Hippocampal formation (tissue), 2 donors: ENCODE measurements at regions not wholly inside any gene's neighbourhood (a gene's known extent, or its start where the extent isn't known, plus 50 kb on each side); places are given as distances from the start of the nearest gene placed in this dataset.
"Not testable (repeated sequence)": the region's sequence is repeated elsewhere in the genome, so short reads cannot be mapped to it uniquely, and the experiment has no call there.

Source experiments
- DNase-seq, 2 donors: peaks; one replicate each; lab custom pipeline; 2025; lab: John Stamatoyannopoulos, UW

- no peak for DNase-seq
Measured at GRCh38 chr4:34845926-34846325, 1398.4 kb downstream of the ARAP2 start.

DNA sequence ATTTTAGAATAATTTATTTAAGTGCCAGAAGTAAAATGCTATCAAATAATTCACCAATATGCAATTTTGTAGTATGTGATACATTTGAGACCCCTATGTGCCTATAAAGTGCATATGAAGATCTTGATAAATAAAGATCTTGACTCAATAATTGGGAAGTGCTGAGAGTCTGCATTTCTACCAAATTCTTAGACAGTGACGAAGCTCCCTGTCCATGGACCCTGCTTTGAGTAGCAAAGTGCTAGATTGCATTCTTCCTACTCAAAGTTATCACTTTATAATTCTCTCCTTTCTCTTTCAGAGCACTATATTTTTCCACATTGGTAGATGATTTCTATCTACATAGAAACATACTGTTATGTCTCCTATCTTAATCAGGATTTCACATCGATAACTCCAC, 1393.9 kb downstream of the ARAP2 start:
- no peak for DNase-seq

- DNase-seq = no peak
Measured at GRCh38 chr4:34850968-34851367, 1393.3 kb downstream of the ARAP2 start.

GRCh38 chr4:34851411-34851810, 1392.9 kb downstream of the ARAP2 start:
- no peak for DNase-seq

GRCh38 chr4:34854451-34854850, 1389.9 kb downstream of the ARAP2 start:
- no peak for DNase-seq

- DNase-seq = no peak
Measured at GRCh38 chr4:34861666-34862065, 1382.6 kb downstream of the ARAP2 start.

GRCh38 chr4:34878961-34879360, 1365.4 kb downstream of the ARAP2 start:
- no peak for DNase-seq

DNA sequence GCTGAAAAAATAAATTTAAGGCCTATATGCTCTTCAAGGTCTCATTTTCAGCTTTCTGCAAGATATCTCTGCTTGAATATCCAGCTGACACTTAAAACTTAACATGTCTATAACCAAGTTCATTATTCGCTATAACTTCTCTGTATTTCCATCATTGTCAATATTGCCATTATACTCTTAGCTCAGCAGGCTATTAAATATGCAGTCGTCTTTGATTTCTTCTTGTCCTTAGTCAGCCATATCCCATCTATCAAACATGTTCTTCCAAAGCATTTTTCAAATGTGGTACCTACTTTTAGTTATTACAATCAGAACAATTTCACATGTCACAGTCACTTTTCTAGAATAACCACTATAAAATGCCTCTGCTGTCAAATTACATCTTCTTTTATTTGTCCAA, 1364.1 kb downstream of the ARAP2 start:
- DNase-seq = no peak

GRCh38 chr4:34891892-34892291, 1352.4 kb downstream of the ARAP2 start:
- no peak for DNase-seq

DNA sequence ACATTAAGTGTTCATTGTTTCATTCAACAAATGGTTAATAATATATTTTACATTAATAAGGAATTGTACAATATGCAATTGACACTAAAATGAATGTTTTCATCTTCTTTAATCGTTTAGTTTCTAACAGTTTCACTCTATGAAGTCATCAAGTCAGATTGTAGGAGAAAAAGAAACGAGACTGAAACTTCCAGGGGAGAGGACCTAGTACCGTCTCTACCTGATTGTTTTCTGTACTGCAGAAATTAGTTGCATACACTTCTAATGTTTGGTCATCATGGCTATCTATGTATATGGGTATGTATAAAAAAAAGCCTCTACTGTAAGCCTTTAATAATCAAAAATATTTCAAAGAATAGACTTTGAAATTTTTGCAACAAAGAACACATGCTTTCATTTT, 1350.9 kb downstream of the ARAP2 start:
- no peak for DNase-seq

GRCh38 chr4:34920032-34920431, 1324.3 kb downstream of the ARAP2 start:
- DNase-seq = no peak

GRCh38 chr4:34921391-34921790, 1322.9 kb downstream of the ARAP2 start:
- no peak for DNase-seq

- no peak for DNase-seq
Measured at GRCh38 chr4:34922325-34922724, 1322.0 kb downstream of the ARAP2 start.

- no peak for DNase-seq
Measured at GRCh38 chr4:34932591-34932990, 1311.7 kb downstream of the ARAP2 start.

DNA sequence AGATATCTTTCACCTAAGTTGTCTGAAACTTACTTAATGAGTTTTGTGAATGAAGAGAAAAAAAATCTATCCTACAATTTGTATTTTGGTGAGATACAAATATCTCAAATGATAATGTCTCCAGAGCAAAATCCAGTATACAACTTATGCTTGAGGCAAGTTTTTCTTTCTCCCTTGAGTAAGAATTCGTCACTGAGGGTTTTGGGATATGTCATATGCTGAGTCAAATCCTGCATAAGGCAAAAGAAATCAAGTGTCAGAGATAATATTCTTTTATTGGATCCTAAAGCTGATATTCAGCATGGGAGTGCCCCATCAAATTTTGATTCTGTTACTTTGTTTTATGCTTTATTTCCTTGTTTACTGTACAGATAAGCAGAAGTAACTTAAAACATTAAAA, 1308.6 kb downstream of the ARAP2 start:
- DNase-seq = no peak

DNA sequence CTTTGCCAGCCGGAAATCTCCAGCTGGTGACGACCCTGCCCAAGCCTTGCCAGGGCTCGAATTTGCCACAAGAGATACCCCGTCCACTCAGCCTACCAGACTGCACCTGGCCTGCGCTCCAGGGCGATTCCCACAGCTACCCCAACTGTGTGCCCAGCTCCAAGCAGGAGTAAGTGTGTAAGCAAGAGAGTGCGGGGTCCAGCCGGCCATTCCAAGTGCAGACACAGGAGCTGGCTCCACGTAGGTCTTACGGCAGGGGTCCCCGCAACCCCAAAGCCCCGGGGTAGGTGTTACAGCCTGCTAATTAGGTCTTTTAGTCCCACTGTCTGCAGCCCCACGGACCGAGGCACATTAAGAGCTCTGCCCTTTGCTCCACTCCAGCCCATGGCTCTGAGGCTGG, 1305.2 kb downstream of the ARAP2 start:
- DNase-seq = no peak

DNA sequence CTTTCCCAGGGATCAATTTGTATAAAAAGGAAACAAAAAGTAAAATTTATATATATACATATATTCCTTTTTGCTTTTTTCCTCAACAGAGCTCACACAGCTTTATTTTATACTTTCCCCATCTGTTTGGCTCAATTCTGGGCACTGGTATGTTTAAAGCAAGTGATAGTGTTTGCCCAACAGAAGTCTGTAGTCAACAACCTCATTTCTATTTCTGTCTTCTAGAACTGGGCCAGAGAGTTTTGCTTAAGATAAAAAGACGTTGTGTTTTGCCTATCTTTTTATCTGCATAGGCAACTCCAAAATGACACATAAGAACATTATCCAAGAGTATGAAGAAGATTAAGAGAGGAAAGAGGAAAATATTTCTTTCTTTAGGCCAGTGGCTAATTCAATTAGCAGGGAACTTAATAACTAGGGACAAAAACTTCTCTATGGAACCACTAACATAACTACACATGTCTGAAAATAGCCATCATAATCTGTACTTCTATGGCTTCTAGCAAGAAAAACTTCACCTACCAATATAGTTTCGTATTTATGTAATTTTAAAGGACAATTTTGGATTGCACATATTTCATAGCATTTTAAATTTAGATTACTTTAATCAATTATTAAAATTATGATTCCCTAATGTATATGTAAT, 1300.5 kb downstream of the ARAP2 start:
- DNase-seq = no peak

GRCh38 chr4:34950926-34951325, 1293.4 kb downstream of the ARAP2 start:
- no peak for DNase-seq

DNA sequence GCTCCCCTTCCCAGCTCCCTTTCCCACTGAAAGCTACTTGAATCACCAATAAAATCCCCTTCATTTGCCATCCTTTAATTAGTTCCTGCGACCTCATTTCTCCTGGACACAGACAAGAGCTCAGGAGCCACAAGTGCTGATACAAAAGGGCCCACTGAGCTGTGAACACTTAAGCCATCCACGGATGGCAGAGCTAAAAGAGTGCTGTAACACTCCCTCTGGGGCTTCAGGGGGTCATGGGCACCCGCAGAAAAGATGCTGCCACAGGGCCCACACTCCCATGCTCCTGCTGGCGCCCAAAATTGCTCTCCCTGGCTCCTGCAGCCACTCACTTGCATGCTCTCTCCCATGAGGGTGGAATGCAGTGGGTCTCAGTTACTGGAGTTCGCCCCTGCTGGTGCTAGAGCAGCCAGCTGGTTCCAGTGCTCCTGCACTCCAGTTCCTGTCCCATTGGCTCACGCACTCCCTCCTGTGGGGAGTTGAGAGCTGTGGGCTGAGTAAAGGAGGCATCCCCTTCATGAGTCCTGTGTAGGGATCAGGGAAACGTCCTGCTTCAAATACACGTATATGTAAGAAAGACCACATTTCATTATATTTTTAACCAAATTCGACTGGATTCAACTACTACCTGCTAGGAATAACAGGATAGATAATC, 1291.0 kb downstream of the ARAP2 start:
- DNase-seq = no peak

GRCh38 chr4:34964613-34965012, 1279.7 kb downstream of the ARAP2 start:
- no peak for DNase-seq

DNA sequence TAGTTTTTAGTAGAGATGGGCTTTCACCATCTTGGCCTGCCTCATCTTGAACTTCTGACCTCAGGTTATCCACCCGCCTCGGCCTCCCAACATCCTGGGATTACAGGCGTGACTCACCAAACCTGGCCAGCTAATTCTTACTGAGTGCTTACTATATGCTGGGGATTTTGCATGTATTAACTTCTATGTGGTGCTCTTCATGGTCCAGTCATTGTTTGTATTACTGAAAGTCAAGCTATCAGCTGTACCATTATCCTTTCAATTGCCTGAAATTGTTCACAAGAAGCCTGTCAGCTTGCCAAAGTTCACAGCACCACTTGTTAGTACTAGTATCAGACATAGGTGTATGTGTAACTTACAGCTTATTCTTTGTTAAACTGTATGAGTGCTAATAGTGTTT, 1272.1 kb downstream of the ARAP2 start:
- DNase-seq = no peak

GRCh38 chr4:34973650-34974312, 1270.5 kb downstream of the ARAP2 start:
- DNase-seq = no peak

DNA sequence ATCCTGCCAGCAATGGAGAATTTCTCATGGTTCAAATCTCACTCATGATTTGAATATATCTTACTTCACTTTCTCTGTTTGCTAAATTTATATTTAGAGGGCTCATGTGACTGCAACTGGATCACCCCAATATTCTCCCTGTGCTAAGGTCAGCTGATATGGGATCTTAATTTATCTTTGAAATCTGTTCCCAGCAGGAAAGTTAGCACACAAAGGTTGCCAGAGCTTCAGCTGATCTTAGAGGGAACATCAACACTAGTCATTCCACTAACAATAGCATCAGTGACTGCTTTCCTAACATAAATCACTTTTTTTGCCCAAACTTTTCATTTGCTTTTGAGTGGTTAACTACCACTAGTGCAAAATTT, 1270.0 kb downstream of the ARAP2 start:
- no peak for DNase-seq

DNA sequence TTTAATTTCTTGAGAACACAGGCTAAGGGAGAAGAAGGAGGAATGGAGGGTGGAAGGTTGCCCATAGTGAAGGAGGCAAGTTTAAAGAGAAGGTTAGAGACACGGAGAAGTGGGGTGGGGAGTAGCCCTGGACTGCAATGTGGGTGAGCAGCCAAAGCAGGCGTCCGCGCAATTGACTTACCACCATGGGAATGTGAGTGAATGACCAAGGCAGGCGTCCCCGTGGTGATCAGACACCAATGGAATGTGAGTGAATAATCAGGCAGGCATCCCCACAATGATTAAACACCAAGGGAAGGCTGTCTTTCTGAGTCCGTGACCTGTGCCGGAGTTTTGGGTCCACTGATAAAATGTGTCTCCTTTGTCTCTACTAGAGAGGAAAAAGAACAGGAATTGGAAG, 1223.1 kb downstream of the ARAP2 start:
- not testable (repeated sequence) for DNase-seq
